Upper lobe of left lung (tissue), 4 donors: ENCODE measurements at regions not wholly inside any gene's neighbourhood (a gene's known extent, or its start where the extent isn't known, plus 50 kb on each side); places are given as distances from the start of the nearest gene placed in this dataset.

Experiments
- CTCF ChIP-seq, 6 experiments: fragments of 450-650 bp in 4 of 6; fragments of 200-600 bp in 2 of 6; sonication (generic) in 2 of 6; IDR thresholded peaks; one replicate each; pipeline ENCODE4 v1.5.1; 2016 to 2019; ENCODE audit warnings: antibody characterized with exemption in 6 of 6
- EP300 ChIP-seq, 4 donors: sonication (generic); formaldehyde crosslinking; IDR thresholded peaks; one replicate each; pipeline ENCODE4 v1.5.1; 2017; ENCODE audit warnings: antibody characterized with exemption in 4 of 4, control low read depth in 2 of 4
- POLR2A ChIP-seq, 4 donors: fragments of 450-650 bp; IDR thresholded peaks; one replicate each; pipeline ENCODE4 v1.5.1; 2016 to 2017; ENCODE audit warnings: antibody characterized with exemption in 4 of 4, mild to moderate bottlenecking in 2 of 4
- POLR2AphosphoS5 ChIP-seq, 2 donors: sonication (generic); formaldehyde crosslinking; IDR thresholded peaks; one replicate each; pipeline ENCODE4 v1.5.1; 2017; ENCODE audit warnings: antibody characterized with exemption in 2 of 2

GRCh38 chr3:84442533-84442932 is 516.3 kb upstream of the CADM2 start:
- no peak for TF ChIP-seq CTCF (IDR thresholded peaks at IDR 0.05)
- TF ChIP-seq POLR2A (IDR thresholded peaks at IDR 0.05), result no peak
- no peak for TF ChIP-seq POLR2AphosphoS5 (IDR thresholded peaks at IDR 0.05)
- TF ChIP-seq EP300 (IDR thresholded peaks at IDR 0.05), result no peak
